ENCODE measurements at regions not wholly inside any gene's neighbourhood (a gene's known extent, or its start where the extent isn't known, plus 50 kb on each side); places are given as distances from the start of the nearest gene placed in this dataset.

- DNase-seq (ENCODE audit: low spot score) = no peak
- intact Hi-C loops (cut with DNase I) = no loop called here
Measured at GRCh38 chr11:108994887-108995286, 330.0 kb downstream of the DDX10 start.

- no peak for DNase-seq (ENCODE audit: low spot score)
- intact Hi-C loops (cut with DNase I) = no loop called here
Measured at GRCh38 chr11:108997826-108998225, 333.0 kb downstream of the DDX10 start.

- intact Hi-C loops (cut with DNase I) = no loop called here
- DNase-seq (ENCODE audit: low spot score) = no peak
Measured at GRCh38 chr11:109000531-109000930, 335.7 kb downstream of the DDX10 start.

GRCh38 chr11:109001585-109001984, 336.7 kb downstream of the DDX10 start:
- DNase-seq (ENCODE audit: low spot score) = no peak
- intact Hi-C loops (cut with DNase I) = no loop called here

GRCh38 chr11:109012991-109013390, 348.1 kb downstream of the DDX10 start:
- DNase-seq (ENCODE audit: low spot score) = no peak
- intact Hi-C loops (cut with DNase I) = no loop called here

- DNase-seq (ENCODE audit: low spot score) = no peak
- intact Hi-C loops (cut with DNase I) = no loop called here
Measured at GRCh38 chr11:109015283-109015682, 350.4 kb downstream of the DDX10 start.

- intact Hi-C loops (cut with DNase I) = no loop called here
- no peak for DNase-seq (ENCODE audit: low spot score)
Measured at GRCh38 chr11:109016724-109017123, 351.9 kb downstream of the DDX10 start.

GRCh38 chr11:109017489-109017888, 352.6 kb downstream of the DDX10 start:
- no peak for DNase-seq (ENCODE audit: low spot score)
- intact Hi-C loops (cut with DNase I) = no loop called here

GRCh38 chr11:109018639-109019038, 353.8 kb downstream of the DDX10 start:
- DNase-seq (ENCODE audit: low spot score) = no peak
- intact Hi-C loops (cut with DNase I) = no loop called here

- intact Hi-C loops (cut with DNase I) = no loop called here
- no peak for DNase-seq (ENCODE audit: low spot score)
Measured at GRCh38 chr11:109019342-109019936, 354.6 kb downstream of the DDX10 start.

- DNase-seq (ENCODE audit: low spot score) = no peak
- intact Hi-C loops (cut with DNase I) = no loop called here
Measured at GRCh38 chr11:109023036-109023435, 358.2 kb downstream of the DDX10 start.

- DNase-seq (ENCODE audit: low spot score) = no peak
- intact Hi-C loops (cut with DNase I) = no loop called here
Measured at GRCh38 chr11:109026891-109027489, 362.1 kb downstream of the DDX10 start.

GRCh38 chr11:109027851-109028250, 363.0 kb downstream of the DDX10 start:
- intact Hi-C loops (cut with DNase I) = no loop called here
- no peak for DNase-seq (ENCODE audit: low spot score)

GRCh38 chr11:109029927-109030326, 365.1 kb downstream of the DDX10 start:
- intact Hi-C loops (cut with DNase I) = no loop called here

GRCh38 chr11:109033627-109034338, 368.9 kb downstream of the DDX10 start:
- DNase-seq (ENCODE audit: low spot score) = no peak
- intact Hi-C loops (cut with DNase I) = no loop called here

More at GRCh38 chr11:109029927-109030326, 365.1 kb downstream of the DDX10 start:
- DNase-seq (ENCODE audit: low spot score) = no peak

GRCh38 chr11:109034339-109034696, 369.4 kb downstream of the DDX10 start:
- intact Hi-C loops (cut with DNase I) = no loop called here
- no peak for DNase-seq (ENCODE audit: low spot score)

- intact Hi-C loops (cut with DNase I) = no loop called here
- no peak for DNase-seq (ENCODE audit: low spot score)
Measured at GRCh38 chr11:109035284-109035683, 370.4 kb downstream of the DDX10 start.

- no peak for DNase-seq (ENCODE audit: low spot score)
- intact Hi-C loops (cut with DNase I) = no loop called here
Measured at GRCh38 chr11:109036011-109036410, 371.1 kb downstream of the DDX10 start.

GRCh38 chr11:109037856-109038780, 373.2 kb downstream of the DDX10 start:
- intact Hi-C loops (cut with DNase I) = no loop called here
- DNase-seq (ENCODE audit: low spot score) = no peak

GRCh38 chr11:109039611-109040010, 374.7 kb downstream of the DDX10 start:
- no peak for DNase-seq (ENCODE audit: low spot score)

More at GRCh38 chr11:109039611-109040010, 374.7 kb downstream of the DDX10 start:
- intact Hi-C loops (cut with DNase I) = no loop called here

Measured in posterior vena cava (tissue), 2 donors.